ENCODE measurements at regions not wholly inside any gene's neighbourhood (a gene's known extent, or its start where the extent isn't known, plus 50 kb on each side); places are given as distances from the start of the nearest gene placed in this dataset.
A peak's percentile ranks its signal among the peaks of the same experiment; 100 is the strongest.

- DNase-seq = no peak
Measured at GRCh38 chr1:222415441-222415840, 132.5 kb downstream of the HHIPL2 start.

- no peak for DNase-seq
Measured at GRCh38 chr1:222413991-222414549, 133.8 kb downstream of the HHIPL2 start.

- DNase-seq = no peak
Measured at GRCh38 chr1:222413436-222413835, 134.5 kb downstream of the HHIPL2 start.

GRCh38 chr1:222404710-222405109 is 143.2 kb downstream of the HHIPL2 start:
- DNase-seq = no peak

- DNase-seq = no peak
Measured at GRCh38 chr1:222399197-222399596, 148.7 kb downstream of the HHIPL2 start.

- no peak for DNase-seq
Measured at GRCh38 chr1:222394224-222394623, 153.7 kb downstream of the HHIPL2 start.

- DNase-seq = peak; percentile 83
Measured at GRCh38 chr1:222392556-222392955, 155.3 kb downstream of the HHIPL2 start.

- peak; percentile 78 for DNase-seq
Measured at GRCh38 chr1:222390181-222390580, 157.7 kb downstream of the HHIPL2 start.

GRCh38 chr1:222387007-222387814 is 160.7 kb downstream of the HHIPL2 start:
- no peak for DNase-seq

GRCh38 chr1:222385955-222386354 is 161.9 kb downstream of the HHIPL2 start:
- DNase-seq = no peak

GRCh38 chr1:222385262-222385661 is 162.6 kb downstream of the HHIPL2 start:
- no peak for DNase-seq

GRCh38 chr1:222384531-222384930 is 163.4 kb downstream of the HHIPL2 start:
- DNase-seq = no peak

- no peak for DNase-seq
Measured at GRCh38 chr1:222382171-222382570, 165.7 kb downstream of the HHIPL2 start.

- DNase-seq = peak; percentile 44
Measured at GRCh38 chr1:222377428-222378088, 170.3 kb downstream of the HHIPL2 start.

- DNase-seq = peak; percentile 41
Measured at GRCh38 chr1:222376791-222377190, 171.1 kb downstream of the HHIPL2 start.

GRCh38 chr1:222375701-222376100 is 172.2 kb downstream of the HHIPL2 start:
- peak; percentile 73 for DNase-seq

GRCh38 chr1:222373831-222374602 is 173.9 kb downstream of the HHIPL2 start:
- DNase-seq = no peak

- no peak for DNase-seq
Measured at GRCh38 chr1:222373216-222373615, 174.7 kb downstream of the HHIPL2 start.

GRCh38 chr1:222372221-222372620 is 175.7 kb downstream of the HHIPL2 start:
- peak; percentile 49 for DNase-seq

GRCh38 chr1:222370913-222371675 is 176.8 kb downstream of the HHIPL2 start:
- DNase-seq = peak; percentile 98

GRCh38 chr1:222370081-222370912 is 177.6 kb downstream of the HHIPL2 start:
- DNase-seq = peak; percentile 88
